SK-N-SH (cell line): ENCODE measurements at regions not wholly inside any gene's neighbourhood (a gene's known extent, or its start where the extent isn't known, plus 50 kb on each side); places are given as distances from the start of the nearest gene placed in this dataset.

Source experiments
- CTCF ChIA-PET: fragments of 300-600, 350-600 bp; formaldehyde crosslinking; extraction: SDS; loops from one replicate; lab custom pipeline; 2021; lab: Yijun Ruan, JAX
- POLR2A ChIA-PET: fragments of 350-600 bp; sonication (Branson Sonifier 250); formaldehyde crosslinking; extraction: SDS; loops from one replicate; lab custom pipeline; 2020; ENCODE audit warnings: antibody characterized with exemption, inconsistent platforms; lab: Yijun Ruan, JAX
- DNase-seq: peaks from one replicate; pipeline ENCODE4 v3.0.0; 2012
- H2AFZ ChIP-seq: fragments of 200-600 bp; sonication (generic); 2 replicates; pipeline ENCODE4 v1.8.1; 2016; ENCODE audit warnings: antibody characterized with exemption, mild to moderate bottlenecking, low read depth
- H3F3A ChIP-seq: fragments of 200-600 bp; sonication (generic); replicated peaks from 2 replicates; pipeline ENCODE3; 2016; ENCODE audit warnings: antibody characterized with exemption, mild to moderate bottlenecking; ENCODE audit not compliant: insufficient read depth
- H3K27ac ChIP-seq, 2 experiments: fragments of 200-500 bp in 1 of 2; fragments of 200-600 bp in 1 of 2; sonication (Bioruptor generic) in 1 of 2; sonication (generic), shearing (Covaris generic) in 1 of 2; 2 replicates each; pipeline versions ENCODE4 v1.5.1 to v1.6.1; 2014 to 2016; ENCODE audit warnings: low read depth in 2 of 2, inconsistent platforms in 1 of 2, low read length in 1 of 2, mild to moderate bottlenecking in 1 of 2, mixed read lengths in 1 of 2
- H3K27me3 ChIP-seq: fragments of 200-600 bp; sonication (generic), shearing (Covaris generic); 2 replicates; pipeline ENCODE4 v1.6.1; 2016; ENCODE audit warnings: mixed run types; ENCODE audit not compliant: insufficient read depth
- H3K36me3 ChIP-seq, 2 experiments: fragments of 200-500 bp in 1 of 2; fragments of 200-600 bp in 1 of 2; sonication (Bioruptor generic) in 1 of 2; sonication (generic) in 1 of 2; replicated peaks in 1 of 2; 2 replicates each; pipeline versions ENCODE3 to v1.5.1; 2014 to 2016; ENCODE audit warnings: low read length in 1 of 2, mild to moderate bottlenecking in 1 of 2; ENCODE audit not compliant: insufficient read depth in 2 of 2, control insufficient read depth in 1 of 2
- H3K4me1 ChIP-seq, 2 experiments: fragments of 200-500 bp in 1 of 2; fragments of 200-600 bp in 1 of 2; sonication (Bioruptor generic) in 1 of 2; sonication (generic), shearing (Covaris generic) in 1 of 2; 2 replicates each; pipeline versions ENCODE4 v1.5.1 to v1.6.1; 2014 to 2016; ENCODE audit warnings: low read depth in 1 of 2, low read length in 1 of 2, mixed run types in 1 of 2; ENCODE audit not compliant: insufficient read depth in 2 of 2, control insufficient read depth in 1 of 2
- H3K4me2 ChIP-seq: fragments of 200-600 bp; sonication (generic), shearing (Covaris generic); 2 replicates; pipeline ENCODE4 v1.6.1; 2017; ENCODE audit warnings: mixed run types
- H3K4me3 ChIP-seq, 2 experiments: fragments of 200-500 bp in 1 of 2; fragments of 200-600 bp in 1 of 2; sonication (Bioruptor generic) in 1 of 2; sonication (generic), shearing (Covaris generic) in 1 of 2; 2 replicates each; pipeline versions ENCODE4 v1.5.1 to v1.8.1; 2014 to 2016; ENCODE audit warnings: low read depth in 2 of 2, inconsistent platforms in 1 of 2, low read length in 1 of 2, mild to moderate bottlenecking in 1 of 2, mixed read lengths in 1 of 2, moderate library complexity in 1 of 2
- H3K79me2 ChIP-seq: fragments of 200-600 bp; sonication (generic); 2 replicates; pipeline ENCODE4 v1.8.1; 2017; ENCODE audit warnings: mild to moderate bottlenecking; ENCODE audit not compliant: insufficient read depth
- H3K9ac ChIP-seq: fragments of 200-600 bp; sonication (generic); 2 replicates; pipeline ENCODE4 v1.6.1; 2017; ENCODE audit warnings: mixed run types
- H3K9me2 ChIP-seq: fragments of 200-600 bp; sonication (generic); 2 replicates; pipeline ENCODE4 v1.6.1; 2017; ENCODE audit warnings: mixed run types
- H3K9me3 ChIP-seq: fragments of 200-600 bp; sonication (generic); 2 replicates; pipeline ENCODE4 v1.6.1; 2017; ENCODE audit warnings: mixed run types, mild to moderate bottlenecking, moderate library complexity
- H4K20me1 ChIP-seq: fragments of 200-600 bp; sonication (generic); 2 replicates; pipeline ENCODE4 v1.6.1; 2017; ENCODE audit warnings: mild to moderate bottlenecking, mixed run types; ENCODE audit not compliant: insufficient read depth
- ELF1 ChIP-seq: IDR thresholded peaks from 2 replicates; pipeline ENCODE4 v1.4.0; 2012
- EP300 ChIP-seq, 2 experiments: IDR thresholded peaks; 2 replicates each; pipeline versions ENCODE4 v1.4.0 to v1.6.1; 2012; ENCODE audit warnings: borderline replicate concordance in 1 of 2, low read depth in 1 of 2, low read length in 1 of 2
- MEF2A ChIP-seq: IDR thresholded peaks from 2 replicates; pipeline ENCODE4 v1.4.0; 2012; ENCODE audit warnings: low read depth, borderline replicate concordance
- TAF1 ChIP-seq: IDR thresholded peaks from 2 replicates; pipeline ENCODE4 v1.6.1; 2012; ENCODE audit warnings: low read depth, mild to moderate bottlenecking, low read length, moderate library complexity, borderline replicate concordance
- TEAD4 ChIP-seq: IDR thresholded peaks from 2 replicates; pipeline ENCODE4 v1.4.0; 2012; ENCODE audit warnings: mild to moderate bottlenecking, borderline replicate concordance; ENCODE audit not compliant: insufficient read depth
- WGBS: methylation state at CpG from one replicate; pipeline ENCODE4 v1.1.6; 2017; ENCODE audit warnings: low lambda C conversion rate; 5-methylcytosine and 5-hydroxymethylcytosine counted together
- TF ChIP-seq, protein P1 (sequence below): IDR thresholded peaks from 2 replicates; pipeline ENCODE4 v1.4.0; 2012; ENCODE audit warnings: low read depth, borderline replicate concordance
- TF ChIP-seq, protein P2 (sequence below): IDR thresholded peaks from 2 replicates; pipeline ENCODE4 v1.4.0; 2012; ENCODE audit warnings: low read depth, borderline replicate concordance
- TF ChIP-seq, protein P3 (sequence below): fragments of 200-600 bp; sonication (generic); IDR thresholded peaks from 2 replicates; pipeline ENCODE4 v1.6.1; 2017; ENCODE audit warnings: antibody characterized with exemption, mild to moderate bottlenecking, moderate library complexity
- TF ChIP-seq, protein P4 (sequence below): IDR thresholded peaks from 2 replicates; pipeline ENCODE4 v1.6.1; 2012; ENCODE audit warnings: mild to moderate bottlenecking, low read depth, low read length, moderate library complexity
- TF ChIP-seq, protein P5 (sequence below): IDR thresholded peaks from 2 replicates; pipeline ENCODE4; 2012
- TF ChIP-seq, protein P6 (sequence below): fragments of 150-350 bp; IDR thresholded peaks from 2 replicates; pipeline ENCODE4 v1.6.1; 2016; ENCODE audit warnings: mild to moderate bottlenecking, low read depth, low read length
- TF ChIP-seq, protein P7 (sequence below): fragments of 150-350 bp; IDR thresholded peaks from 2 replicates; pipeline ENCODE4 v1.6.1; 2017; ENCODE audit warnings: antibody characterized with exemption, low read length, low read depth, borderline replicate concordance

DNA sequence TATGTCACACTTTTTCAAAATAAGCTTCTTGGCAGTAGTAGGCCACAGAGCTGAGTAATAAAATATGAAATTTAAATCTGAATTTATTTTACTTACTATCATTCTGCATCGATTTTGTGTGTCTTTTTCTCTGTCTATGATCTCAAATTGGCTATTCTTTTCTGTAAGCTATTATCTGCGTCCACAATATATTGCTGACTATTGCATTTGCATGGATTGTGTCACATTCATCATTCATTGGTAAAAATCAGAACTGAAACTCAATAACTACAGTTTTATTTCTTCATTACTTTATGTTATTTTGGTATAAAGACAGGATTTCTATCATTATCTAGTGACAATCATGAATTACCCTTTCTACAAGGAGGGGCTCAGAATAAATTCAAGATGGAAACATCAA, 154.8 kb upstream of the AGR3 start:
- 4% methylated on average over 2 of the region's 2 CpGs for WGBS
- POLR2A ChIA-PET = no interaction called here
- H3K27ac ChIP-seq = no peak overlapping the region

More for the DNA sequence above, 154.8 kb upstream of the AGR3 start:
- H3K4me2 ChIP-seq = no peak overlapping the region
- no peak overlapping the region for H2AFZ ChIP-seq
- TF ChIP-seq, protein P1, sequence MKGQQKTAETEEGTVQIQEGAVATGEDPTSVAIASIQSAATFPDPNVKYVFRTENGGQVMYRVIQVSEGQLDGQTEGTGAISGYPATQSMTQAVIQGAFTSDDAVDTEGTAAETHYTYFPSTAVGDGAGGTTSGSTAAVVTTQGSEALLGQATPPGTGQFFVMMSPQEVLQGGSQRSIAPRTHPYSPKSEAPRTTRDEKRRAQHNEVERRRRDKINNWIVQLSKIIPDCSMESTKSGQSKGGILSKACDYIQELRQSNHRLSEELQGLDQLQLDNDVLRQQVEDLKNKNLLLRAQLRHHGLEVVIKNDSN = no peak
- TF ChIP-seq, protein P2, sequence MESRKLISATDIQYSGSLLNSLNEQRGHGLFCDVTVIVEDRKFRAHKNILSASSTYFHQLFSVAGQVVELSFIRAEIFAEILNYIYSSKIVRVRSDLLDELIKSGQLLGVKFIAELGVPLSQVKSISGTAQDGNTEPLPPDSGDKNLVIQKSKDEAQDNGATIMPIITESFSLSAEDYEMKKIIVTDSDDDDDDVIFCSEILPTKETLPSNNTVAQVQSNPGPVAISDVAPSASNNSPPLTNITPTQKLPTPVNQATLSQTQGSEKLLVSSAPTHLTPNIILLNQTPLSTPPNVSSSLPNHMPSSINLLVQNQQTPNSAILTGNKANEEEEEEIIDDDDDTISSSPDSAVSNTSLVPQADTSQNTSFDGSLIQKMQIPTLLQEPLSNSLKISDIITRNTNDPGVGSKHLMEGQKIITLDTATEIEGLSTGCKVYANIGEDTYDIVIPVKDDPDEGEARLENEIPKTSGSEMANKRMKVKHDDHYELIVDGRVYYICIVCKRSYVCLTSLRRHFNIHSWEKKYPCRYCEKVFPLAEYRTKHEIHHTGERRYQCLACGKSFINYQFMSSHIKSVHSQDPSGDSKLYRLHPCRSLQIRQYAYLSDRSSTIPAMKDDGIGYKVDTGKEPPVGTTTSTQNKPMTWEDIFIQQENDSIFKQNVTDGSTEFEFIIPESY = no peak
- TF ChIP-seq, protein P3, sequence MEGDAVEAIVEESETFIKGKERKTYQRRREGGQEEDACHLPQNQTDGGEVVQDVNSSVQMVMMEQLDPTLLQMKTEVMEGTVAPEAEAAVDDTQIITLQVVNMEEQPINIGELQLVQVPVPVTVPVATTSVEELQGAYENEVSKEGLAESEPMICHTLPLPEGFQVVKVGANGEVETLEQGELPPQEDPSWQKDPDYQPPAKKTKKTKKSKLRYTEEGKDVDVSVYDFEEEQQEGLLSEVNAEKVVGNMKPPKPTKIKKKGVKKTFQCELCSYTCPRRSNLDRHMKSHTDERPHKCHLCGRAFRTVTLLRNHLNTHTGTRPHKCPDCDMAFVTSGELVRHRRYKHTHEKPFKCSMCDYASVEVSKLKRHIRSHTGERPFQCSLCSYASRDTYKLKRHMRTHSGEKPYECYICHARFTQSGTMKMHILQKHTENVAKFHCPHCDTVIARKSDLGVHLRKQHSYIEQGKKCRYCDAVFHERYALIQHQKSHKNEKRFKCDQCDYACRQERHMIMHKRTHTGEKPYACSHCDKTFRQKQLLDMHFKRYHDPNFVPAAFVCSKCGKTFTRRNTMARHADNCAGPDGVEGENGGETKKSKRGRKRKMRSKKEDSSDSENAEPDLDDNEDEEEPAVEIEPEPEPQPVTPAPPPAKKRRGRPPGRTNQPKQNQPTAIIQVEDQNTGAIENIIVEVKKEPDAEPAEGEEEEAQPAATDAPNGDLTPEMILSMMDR = no peak
- TF ChIP-seq, protein P4, sequence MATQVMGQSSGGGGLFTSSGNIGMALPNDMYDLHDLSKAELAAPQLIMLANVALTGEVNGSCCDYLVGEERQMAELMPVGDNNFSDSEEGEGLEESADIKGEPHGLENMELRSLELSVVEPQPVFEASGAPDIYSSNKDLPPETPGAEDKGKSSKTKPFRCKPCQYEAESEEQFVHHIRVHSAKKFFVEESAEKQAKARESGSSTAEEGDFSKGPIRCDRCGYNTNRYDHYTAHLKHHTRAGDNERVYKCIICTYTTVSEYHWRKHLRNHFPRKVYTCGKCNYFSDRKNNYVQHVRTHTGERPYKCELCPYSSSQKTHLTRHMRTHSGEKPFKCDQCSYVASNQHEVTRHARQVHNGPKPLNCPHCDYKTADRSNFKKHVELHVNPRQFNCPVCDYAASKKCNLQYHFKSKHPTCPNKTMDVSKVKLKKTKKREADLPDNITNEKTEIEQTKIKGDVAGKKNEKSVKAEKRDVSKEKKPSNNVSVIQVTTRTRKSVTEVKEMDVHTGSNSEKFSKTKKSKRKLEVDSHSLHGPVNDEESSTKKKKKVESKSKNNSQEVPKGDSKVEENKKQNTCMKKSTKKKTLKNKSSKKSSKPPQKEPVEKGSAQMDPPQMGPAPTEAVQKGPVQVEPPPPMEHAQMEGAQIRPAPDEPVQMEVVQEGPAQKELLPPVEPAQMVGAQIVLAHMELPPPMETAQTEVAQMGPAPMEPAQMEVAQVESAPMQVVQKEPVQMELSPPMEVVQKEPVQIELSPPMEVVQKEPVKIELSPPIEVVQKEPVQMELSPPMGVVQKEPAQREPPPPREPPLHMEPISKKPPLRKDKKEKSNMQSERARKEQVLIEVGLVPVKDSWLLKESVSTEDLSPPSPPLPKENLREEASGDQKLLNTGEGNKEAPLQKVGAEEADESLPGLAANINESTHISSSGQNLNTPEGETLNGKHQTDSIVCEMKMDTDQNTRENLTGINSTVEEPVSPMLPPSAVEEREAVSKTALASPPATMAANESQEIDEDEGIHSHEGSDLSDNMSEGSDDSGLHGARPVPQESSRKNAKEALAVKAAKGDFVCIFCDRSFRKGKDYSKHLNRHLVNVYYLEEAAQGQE = no peak
- no peak for TF ChIP-seq TAF1
- TF ChIP-seq EP300 (IDR thresholded peaks at IDR 0.05; ENCODE audit: borderline replicate concordance in 1 of 2, low read depth in 1 of 2, low read length in 1 of 2) = no peak
- TF ChIP-seq MEF2A = no peak
- TF ChIP-seq, protein P5, sequence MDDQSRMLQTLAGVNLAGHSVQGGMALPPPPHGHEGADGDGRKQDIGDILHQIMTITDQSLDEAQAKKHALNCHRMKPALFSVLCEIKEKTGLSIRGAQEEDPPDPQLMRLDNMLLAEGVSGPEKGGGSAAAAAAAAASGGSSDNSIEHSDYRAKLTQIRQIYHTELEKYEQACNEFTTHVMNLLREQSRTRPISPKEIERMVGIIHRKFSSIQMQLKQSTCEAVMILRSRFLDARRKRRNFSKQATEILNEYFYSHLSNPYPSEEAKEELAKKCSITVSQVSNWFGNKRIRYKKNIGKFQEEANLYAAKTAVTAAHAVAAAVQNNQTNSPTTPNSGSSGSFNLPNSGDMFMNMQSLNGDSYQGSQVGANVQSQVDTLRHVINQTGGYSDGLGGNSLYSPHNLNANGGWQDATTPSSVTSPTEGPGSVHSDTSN = no peak
- no peak for TF ChIP-seq ELF1
- TF ChIP-seq, protein P6, sequence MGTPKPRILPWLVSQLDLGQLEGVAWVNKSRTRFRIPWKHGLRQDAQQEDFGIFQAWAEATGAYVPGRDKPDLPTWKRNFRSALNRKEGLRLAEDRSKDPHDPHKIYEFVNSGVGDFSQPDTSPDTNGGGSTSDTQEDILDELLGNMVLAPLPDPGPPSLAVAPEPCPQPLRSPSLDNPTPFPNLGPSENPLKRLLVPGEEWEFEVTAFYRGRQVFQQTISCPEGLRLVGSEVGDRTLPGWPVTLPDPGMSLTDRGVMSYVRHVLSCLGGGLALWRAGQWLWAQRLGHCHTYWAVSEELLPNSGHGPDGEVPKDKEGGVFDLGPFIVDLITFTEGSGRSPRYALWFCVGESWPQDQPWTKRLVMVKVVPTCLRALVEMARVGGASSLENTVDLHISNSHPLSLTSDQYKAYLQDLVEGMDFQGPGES = no peak
- TF ChIP-seq TEAD4 = no peak
- TF ChIP-seq, protein P7, sequence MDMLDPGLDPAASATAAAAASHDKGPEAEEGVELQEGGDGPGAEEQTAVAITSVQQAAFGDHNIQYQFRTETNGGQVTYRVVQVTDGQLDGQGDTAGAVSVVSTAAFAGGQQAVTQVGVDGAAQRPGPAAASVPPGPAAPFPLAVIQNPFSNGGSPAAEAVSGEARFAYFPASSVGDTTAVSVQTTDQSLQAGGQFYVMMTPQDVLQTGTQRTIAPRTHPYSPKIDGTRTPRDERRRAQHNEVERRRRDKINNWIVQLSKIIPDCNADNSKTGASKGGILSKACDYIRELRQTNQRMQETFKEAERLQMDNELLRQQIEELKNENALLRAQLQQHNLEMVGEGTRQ = no peak
- no peaks in the 10 kb centered on the region for H3F3A ChIP-seq
- no peaks in the 10 kb centered on the region for H3K9me3 ChIP-seq
- DNase-seq = no peak
- no peak overlapping the region for H3K9ac ChIP-seq
- no peaks in the 10 kb centered on the region; a peak in 1 of 4 replicates for H3K4me1 ChIP-seq
- no peaks in the 10 kb centered on the region for H3K9me2 ChIP-seq
- H3K36me3 ChIP-seq = no peaks in the 10 kb centered on the region
- H3K79me2 ChIP-seq = no peaks in the 10 kb centered on the region
- H3K27me3 ChIP-seq = peaks cover 10% of the 10 kb centered on the region
- CTCF ChIA-PET = no interaction called here
- no peak overlapping the region for H3K4me3 ChIP-seq
- no peaks in the 10 kb centered on the region for H4K20me1 ChIP-seq
